ENCODE measurements at regions not wholly inside any gene's neighbourhood (a gene's known extent, or its start where the extent isn't known, plus 50 kb on each side); places are given as distances from the start of the nearest gene placed in this dataset.

DNA sequence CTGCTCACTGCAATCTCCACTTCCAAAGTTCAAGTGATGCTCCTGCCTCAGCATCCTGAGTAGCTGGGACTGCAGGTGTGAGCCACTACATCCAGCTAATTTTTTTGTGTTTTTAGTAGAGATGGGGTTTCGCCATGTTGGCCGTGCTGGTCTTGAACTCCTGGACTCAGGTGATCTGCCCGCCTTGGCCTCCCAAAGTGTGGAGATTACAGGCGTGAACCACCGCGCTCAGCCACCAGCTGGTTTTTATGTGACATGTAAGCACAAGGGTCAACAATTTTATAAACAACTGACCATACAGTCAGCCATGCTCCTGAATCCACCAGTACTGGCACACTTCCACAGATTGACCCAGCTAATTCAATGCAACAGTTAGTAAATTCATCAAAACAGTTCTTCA lies 526.3 kb upstream of the LRRC4C start:
- intact Hi-C loops (cut with DNase I), result no loop called here
- TF ChIP-seq, protein P1, sequence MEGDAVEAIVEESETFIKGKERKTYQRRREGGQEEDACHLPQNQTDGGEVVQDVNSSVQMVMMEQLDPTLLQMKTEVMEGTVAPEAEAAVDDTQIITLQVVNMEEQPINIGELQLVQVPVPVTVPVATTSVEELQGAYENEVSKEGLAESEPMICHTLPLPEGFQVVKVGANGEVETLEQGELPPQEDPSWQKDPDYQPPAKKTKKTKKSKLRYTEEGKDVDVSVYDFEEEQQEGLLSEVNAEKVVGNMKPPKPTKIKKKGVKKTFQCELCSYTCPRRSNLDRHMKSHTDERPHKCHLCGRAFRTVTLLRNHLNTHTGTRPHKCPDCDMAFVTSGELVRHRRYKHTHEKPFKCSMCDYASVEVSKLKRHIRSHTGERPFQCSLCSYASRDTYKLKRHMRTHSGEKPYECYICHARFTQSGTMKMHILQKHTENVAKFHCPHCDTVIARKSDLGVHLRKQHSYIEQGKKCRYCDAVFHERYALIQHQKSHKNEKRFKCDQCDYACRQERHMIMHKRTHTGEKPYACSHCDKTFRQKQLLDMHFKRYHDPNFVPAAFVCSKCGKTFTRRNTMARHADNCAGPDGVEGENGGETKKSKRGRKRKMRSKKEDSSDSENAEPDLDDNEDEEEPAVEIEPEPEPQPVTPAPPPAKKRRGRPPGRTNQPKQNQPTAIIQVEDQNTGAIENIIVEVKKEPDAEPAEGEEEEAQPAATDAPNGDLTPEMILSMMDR (IDR thresholded peaks at IDR 0.05), result no peak
- no peak for TF ChIP-seq POLR2A (IDR thresholded peaks at IDR 0.05)
- DNase-seq (no peak), ATAC-seq (no peak)
- Histone ChIP-seq H3K4me3 (no peak overlapping the region), H3K27ac (no peak overlapping the region), H3K36me3 (replicated peaks in 1 of 2; ENCODE audit: insufficient read depth in 1 of 2, low read depth in 2 of 2) (no peaks in the 10 kb centered on the region), H3K27me3 (no peaks in the 10 kb centered on the region), H3K4me1 (no peaks in the 10 kb centered on the region), H3K9me3 (no peaks in the 10 kb centered on the region)
- 75 to 86% methylated on average over 6 of the region's 6 CpGs for WGBS, 2 donors

DNA sequence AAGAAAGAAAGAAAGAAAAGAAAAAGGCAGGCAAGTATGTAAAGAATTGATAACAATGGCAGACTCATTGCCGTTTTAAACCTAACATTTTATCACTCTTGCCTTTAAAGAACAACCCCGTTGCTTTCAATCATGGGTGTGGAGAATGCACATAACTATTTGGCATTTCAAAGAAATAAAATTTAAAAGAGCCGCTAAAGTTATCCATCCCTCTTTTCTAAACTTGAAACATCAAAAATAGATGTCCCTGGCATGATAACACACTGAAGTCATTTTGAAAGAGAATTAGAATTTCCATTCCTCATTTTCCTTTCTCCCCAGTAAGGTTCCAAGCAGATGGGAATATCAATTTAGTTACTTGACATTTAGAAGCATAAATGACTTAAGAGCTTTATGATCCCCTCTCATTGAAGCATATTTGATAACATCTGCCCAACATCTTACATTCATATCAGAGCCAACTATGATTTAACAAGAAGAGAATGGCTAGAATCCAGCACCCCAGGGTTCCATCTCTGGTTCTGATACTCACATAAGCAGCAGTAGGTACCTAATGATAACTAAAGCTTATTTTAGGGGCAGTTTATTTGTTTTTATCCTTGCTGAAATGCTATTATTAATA lies 529.6 kb upstream of the LRRC4C start:
- WGBS, 2 donors, result 69 to 71% methylated on average over 3 of the region's 3 CpGs
- Histone ChIP-seq H3K4me3 (no peak overlapping the region), H3K27me3 (no peaks in the 10 kb centered on the region), H3K36me3 (replicated peaks in 1 of 2; ENCODE audit: insufficient read depth in 1 of 2, low read depth in 2 of 2) (no peaks in the 10 kb centered on the region), H3K9me3 (no peaks in the 10 kb centered on the region), H3K27ac (no peak overlapping the region), H3K4me1 (no peaks in the 10 kb centered on the region)
- no peak for TF ChIP-seq POLR2A (IDR thresholded peaks at IDR 0.05)
- TF ChIP-seq, protein P1 (IDR thresholded peaks at IDR 0.05), result no peak
- intact Hi-C loops (cut with DNase I), result no loop called here
- no peak for ATAC-seq
- DNase-seq, result no peak

DNA sequence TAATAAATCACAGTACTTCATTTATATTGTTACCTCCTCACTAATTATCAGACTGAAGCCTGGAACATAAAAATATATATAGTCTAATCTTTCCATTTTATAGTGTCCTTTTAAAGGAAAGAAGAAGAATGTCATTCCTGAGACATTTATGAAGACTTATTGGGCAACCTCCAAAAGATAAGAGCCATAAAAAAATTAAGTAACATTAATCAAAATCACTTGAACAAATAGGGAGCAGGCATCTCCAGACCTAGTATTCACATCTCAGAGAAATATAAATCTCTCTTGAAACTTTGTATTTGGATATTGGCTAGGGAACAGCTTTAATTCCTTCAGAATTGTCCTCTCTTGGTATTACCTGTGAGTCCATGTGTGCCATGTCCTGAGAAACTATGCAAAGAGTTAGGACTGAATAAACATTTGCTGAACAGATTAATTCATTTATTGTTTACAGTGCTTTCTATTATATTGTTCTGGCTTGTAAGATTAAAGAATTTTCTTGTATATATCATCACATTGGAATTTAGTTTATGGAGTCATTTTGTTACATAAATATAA lies 530.5 kb upstream of the LRRC4C start:
- H3K4me1 ChIP-seq, result no peaks in the 10 kb centered on the region
- no peak overlapping the region for H3K4me3 ChIP-seq
- H3K27me3 ChIP-seq, result no peaks in the 10 kb centered on the region
- H3K27ac ChIP-seq, result no peak overlapping the region
- intact Hi-C loops (cut with DNase I), result no loop called here
- H3K36me3 ChIP-seq (replicated peaks in 1 of 2; ENCODE audit: insufficient read depth in 1 of 2, low read depth in 2 of 2), result no peaks in the 10 kb centered on the region
- no peak for ATAC-seq
- no peak for DNase-seq
- no peaks in the 10 kb centered on the region for H3K9me3 ChIP-seq
- TF ChIP-seq POLR2A (IDR thresholded peaks at IDR 0.05), result no peak
- TF ChIP-seq, protein P1 (IDR thresholded peaks at IDR 0.05), result no peak

DNA sequence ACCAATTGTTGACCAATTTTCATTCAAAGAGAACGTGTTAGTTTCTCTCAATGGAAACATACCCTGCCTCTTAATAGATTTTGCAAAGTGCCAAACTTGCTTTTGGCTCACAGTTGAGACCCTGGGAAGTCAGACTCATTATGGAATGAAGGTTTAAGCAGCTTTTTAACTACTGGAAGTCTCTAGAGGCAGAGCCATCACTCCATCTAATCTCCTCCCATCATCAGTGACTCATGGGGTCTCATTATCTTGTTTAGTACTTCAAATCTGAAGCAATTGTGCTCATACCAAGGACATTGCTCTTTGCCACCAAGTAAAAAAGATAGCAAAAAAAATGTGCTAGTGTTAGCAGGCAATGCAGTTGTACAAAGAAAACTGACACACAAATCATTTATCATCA lies 537.1 kb upstream of the LRRC4C start:
- H3K36me3 ChIP-seq (replicated peaks in 1 of 2; ENCODE audit: insufficient read depth in 1 of 2, low read depth in 2 of 2), result no peaks in the 10 kb centered on the region
- no peak for DNase-seq
- intact Hi-C loops (cut with DNase I), result no loop called here
- no peaks in the 10 kb centered on the region for H3K27me3 ChIP-seq
- no peaks in the 10 kb centered on the region for H3K4me1 ChIP-seq
- TF ChIP-seq POLR2A (IDR thresholded peaks at IDR 0.05), result no peak
- TF ChIP-seq, protein P1 (IDR thresholded peaks at IDR 0.05), result no peak
- no peaks in the 10 kb centered on the region for H3K9me3 ChIP-seq
- no peak overlapping the region for H3K4me3 ChIP-seq
- ATAC-seq, result no peak
- WGBS, 2 donors, result 22 to 40% methylated on average over 1 of the region's 1 CpG
- H3K27ac ChIP-seq, result no peak overlapping the region

DNA sequence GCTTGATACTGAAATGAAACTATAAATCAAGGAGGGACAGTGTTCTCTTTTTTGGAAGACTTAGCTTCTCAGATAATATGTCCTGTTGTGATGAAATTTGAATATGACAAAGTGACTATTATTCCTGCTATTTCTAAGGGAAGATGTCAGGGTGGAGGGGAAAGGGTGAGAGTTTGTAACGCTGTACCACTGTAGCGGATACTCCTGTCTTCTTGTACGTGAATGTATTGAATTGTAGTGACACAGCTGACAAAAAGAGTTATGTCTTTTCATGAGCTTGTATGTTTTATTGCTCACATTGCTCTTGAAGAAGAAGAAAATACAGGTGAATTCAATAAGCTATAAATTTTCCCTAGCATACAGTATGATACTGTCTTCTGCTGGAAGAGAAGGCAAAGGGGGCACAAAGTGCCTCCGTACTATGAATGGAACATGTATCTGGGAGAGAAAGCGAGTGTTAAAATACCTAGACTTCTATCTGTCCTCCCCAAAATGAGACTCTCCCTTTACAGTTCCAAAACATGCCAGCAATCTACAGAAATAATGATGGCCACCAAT lies 538.5 kb upstream of the LRRC4C start:
- ATAC-seq, result no peak
- intact Hi-C loops (cut with DNase I), result no loop called here
- Histone ChIP-seq H3K36me3 (replicated peaks in 1 of 2; ENCODE audit: insufficient read depth in 1 of 2, low read depth in 2 of 2) (no peaks in the 10 kb centered on the region), H3K4me3 (no peak overlapping the region), H3K27me3 (no peaks in the 10 kb centered on the region), H3K27ac (no peak overlapping the region), H3K4me1 (no peaks in the 10 kb centered on the region), H3K9me3 (no peaks in the 10 kb centered on the region)
- TF ChIP-seq, protein P1 (IDR thresholded peaks at IDR 0.05), result no peak
- TF ChIP-seq POLR2A (IDR thresholded peaks at IDR 0.05), result no peak
- 67 to 79% methylated on average over 5 of the region's 5 CpGs for whole genome bisulfite sequencing, 2 donors
- DNase-seq, result no peak
